HEK293 (cell line): ENCODE measurements at regions not wholly inside any gene's neighbourhood (a gene's known extent, or its start where the extent isn't known, plus 50 kb on each side); places are given as distances from the start of the nearest gene placed in this dataset.

Experiments
- CTCF ChIA-PET: fragments of 350-600 bp; formaldehyde crosslinking; extraction: SDS; loops from one replicate; lab custom pipeline; 2021; ENCODE audit warnings: antibody characterized with exemption; lab: Yijun Ruan, JAX
- POLR2A ChIA-PET: fragments of 300-600 bp; formaldehyde crosslinking; extraction: SDS; loops from one replicate; lab custom pipeline; 2020; ENCODE audit warnings: antibody characterized with exemption, inconsistent platforms; lab: Yijun Ruan, JAX
- H3K27ac ChIP-seq: fragments of 200-500 bp; sonication (Bioruptor generic); 2 replicates; pipeline ENCODE4 v1.5.1; 2014; ENCODE audit warnings: low read depth, low read length, control low read depth, inconsistent platforms; ENCODE audit errors: extremely low read depth
- H3K36me3 ChIP-seq, 2 experiments: fragments of 200-500 bp in 1 of 2; sonication (Bioruptor generic) in 1 of 2; 1 replicate in 1 of 2; 2 replicates in 1 of 2; pipeline ENCODE4 v1.5.1; 2014 to 2017; ENCODE audit warnings: inconsistent platforms in 2 of 2, low read length in 2 of 2; ENCODE audit not compliant: control insufficient read depth in 2 of 2, insufficient read depth in 1 of 2
- H3K4me1 ChIP-seq: fragments of 200-500 bp; sonication (Bioruptor generic); 2 replicates; pipeline ENCODE4 v1.5.1; 2014; ENCODE audit warnings: mild to moderate bottlenecking, low read length, inconsistent platforms; ENCODE audit not compliant: control insufficient read depth, insufficient read depth
- H3K4me3 ChIP-seq: 2 replicates; pipeline ENCODE4 v1.5.1; 2011; ENCODE audit warnings: low read depth, mild to moderate bottlenecking, control low read depth, low read length, moderate library complexity
- H3K9me3 ChIP-seq: fragments of 200-500 bp; sonication (Bioruptor generic); 2 replicates; pipeline ENCODE4 v1.5.1; 2014; ENCODE audit warnings: low read depth, low read length, inconsistent platforms; ENCODE audit not compliant: control insufficient read depth, insufficient read depth
- ATF2 ChIP-seq: fragments of 450-650 bp; formaldehyde crosslinking; IDR thresholded peaks from 2 replicates; pipeline ENCODE4 v1.5.1; 2016; ENCODE audit warnings: missing biosample characterization, missing genetic modification characterization, low read depth
- EGR2 ChIP-seq: fragments of 450-650 bp; formaldehyde crosslinking; IDR thresholded peaks from 2 replicates; pipeline ENCODE4 v1.5.1; 2016; ENCODE audit warnings: low read depth, missing biosample characterization, missing genetic modification characterization
- INSM2 ChIP-seq: fragments of 450-650 bp; formaldehyde crosslinking; IDR thresholded peaks from 2 replicates; pipeline ENCODE4 v1.5.1; 2016; ENCODE audit warnings: missing biosample characterization, missing genetic modification characterization
- KLF8 ChIP-seq: fragments of 450-650 bp; formaldehyde crosslinking; IDR thresholded peaks from 2 replicates; pipeline ENCODE4 v1.5.1; 2016; ENCODE audit warnings: missing biosample characterization, missing genetic modification characterization
- KLF9 ChIP-seq: fragments of 450-650 bp; formaldehyde crosslinking; IDR thresholded peaks from 2 replicates; pipeline ENCODE4 v1.5.1; 2016; ENCODE audit warnings: missing biosample characterization, missing genetic modification characterization, low read depth
- REPIN1 ChIP-seq: fragments of 450-650 bp; formaldehyde crosslinking; IDR thresholded peaks from 2 replicates; pipeline ENCODE4 v1.5.1; 2017; ENCODE audit warnings: missing biosample characterization, missing genetic modification characterization, low read depth
- REST ChIP-seq: fragments of 450-650 bp; formaldehyde crosslinking; IDR thresholded peaks from 2 replicates; pipeline ENCODE4 v1.5.1; 2016; ENCODE audit warnings: missing biosample characterization, missing genetic modification characterization
- SP2 ChIP-seq: fragments of 450-650 bp; formaldehyde crosslinking; IDR thresholded peaks from 2 replicates; pipeline ENCODE4 v1.5.1; 2016; ENCODE audit warnings: missing biosample characterization, missing genetic modification characterization
- ZNF19 ChIP-seq: fragments of 450-650 bp; formaldehyde crosslinking; IDR thresholded peaks from 2 replicates; pipeline ENCODE4; 2016; ENCODE audit warnings: missing biosample characterization, missing genetic modification characterization, low read depth
- ZNF23 ChIP-seq: fragments of 450-650 bp; formaldehyde crosslinking; IDR thresholded peaks from 2 replicates; pipeline ENCODE4 v1.5.1; 2016; ENCODE audit warnings: missing biosample characterization, missing genetic modification characterization, borderline replicate concordance
- ZNF302 ChIP-seq: fragments of 450-650 bp; formaldehyde crosslinking; IDR thresholded peaks from 2 replicates; pipeline ENCODE4 v1.5.1; 2016; ENCODE audit warnings: missing biosample characterization, missing genetic modification characterization, low read depth
- ZNF394 ChIP-seq: fragments of 450-650 bp; formaldehyde crosslinking; IDR thresholded peaks from 2 replicates; pipeline ENCODE4 v1.5.1; 2016; ENCODE audit warnings: missing biosample characterization, missing genetic modification characterization, mild to moderate bottlenecking, moderate library complexity, borderline replicate concordance
- ZNF423 ChIP-seq: fragments of 450-650 bp; formaldehyde crosslinking; IDR thresholded peaks from 2 replicates; pipeline ENCODE4 v1.5.1; 2016; ENCODE audit warnings: missing biosample characterization, missing genetic modification characterization
- ZNF426 ChIP-seq: fragments of 450-650 bp; formaldehyde crosslinking; IDR thresholded peaks from 2 replicates; pipeline ENCODE4 v1.5.1; 2017; ENCODE audit warnings: missing biosample characterization, missing genetic modification characterization, mild to moderate bottlenecking, inconsistent platforms, moderate library complexity
- ZNF48 ChIP-seq: fragments of 450-650 bp; formaldehyde crosslinking; IDR thresholded peaks from 2 replicates; pipeline ENCODE4 v1.5.1; 2016; ENCODE audit warnings: missing biosample characterization, missing genetic modification characterization
- ZNF837 ChIP-seq: fragments of 450-650 bp; formaldehyde crosslinking; IDR thresholded peaks from 2 replicates; pipeline ENCODE4 v1.5.1; 2016; ENCODE audit warnings: missing biosample characterization, missing genetic modification characterization
- ZNF843 ChIP-seq: fragments of 450-650 bp; formaldehyde crosslinking; IDR thresholded peaks from 2 replicates; pipeline ENCODE4 v1.5.1; 2016; ENCODE audit warnings: missing biosample characterization, missing genetic modification characterization
- TF ChIP-seq, protein P1 (sequence below): fragments of 450-650 bp; formaldehyde crosslinking; conservative IDR thresholded peaks from 2 replicates; pipeline ENCODE4 v1.5.1; 2016; ENCODE audit warnings: low read depth, missing biosample characterization, missing genetic modification characterization
- TF ChIP-seq, protein P2 (sequence below): fragments of 450-650 bp; formaldehyde crosslinking; IDR thresholded peaks from 2 replicates; pipeline ENCODE4 v1.5.1; 2016; ENCODE audit warnings: missing biosample characterization, missing genetic modification characterization

- TF ChIP-seq INSM2 (tag by site-specific recombination) (no peak), SP2 (tag by site-specific recombination) (no peak), KLF9 (tag by site-specific recombination) (no peak), ZNF394 (tag by site-specific recombination) (no peak), REPIN1 (tag by site-specific recombination) (no peak), ZNF23 (tag by site-specific recombination) (no peak), ZNF843 (no peak), ZNF423 (tag by site-specific recombination) (no peak), KLF8 (no peak), ZNF837 (tag by site-specific recombination) (no peak), ZNF302 (tag by site-specific recombination) (no peak), ZNF426 (tag by site-specific recombination) (no peak)
- TF ChIP-seq, protein P1, sequence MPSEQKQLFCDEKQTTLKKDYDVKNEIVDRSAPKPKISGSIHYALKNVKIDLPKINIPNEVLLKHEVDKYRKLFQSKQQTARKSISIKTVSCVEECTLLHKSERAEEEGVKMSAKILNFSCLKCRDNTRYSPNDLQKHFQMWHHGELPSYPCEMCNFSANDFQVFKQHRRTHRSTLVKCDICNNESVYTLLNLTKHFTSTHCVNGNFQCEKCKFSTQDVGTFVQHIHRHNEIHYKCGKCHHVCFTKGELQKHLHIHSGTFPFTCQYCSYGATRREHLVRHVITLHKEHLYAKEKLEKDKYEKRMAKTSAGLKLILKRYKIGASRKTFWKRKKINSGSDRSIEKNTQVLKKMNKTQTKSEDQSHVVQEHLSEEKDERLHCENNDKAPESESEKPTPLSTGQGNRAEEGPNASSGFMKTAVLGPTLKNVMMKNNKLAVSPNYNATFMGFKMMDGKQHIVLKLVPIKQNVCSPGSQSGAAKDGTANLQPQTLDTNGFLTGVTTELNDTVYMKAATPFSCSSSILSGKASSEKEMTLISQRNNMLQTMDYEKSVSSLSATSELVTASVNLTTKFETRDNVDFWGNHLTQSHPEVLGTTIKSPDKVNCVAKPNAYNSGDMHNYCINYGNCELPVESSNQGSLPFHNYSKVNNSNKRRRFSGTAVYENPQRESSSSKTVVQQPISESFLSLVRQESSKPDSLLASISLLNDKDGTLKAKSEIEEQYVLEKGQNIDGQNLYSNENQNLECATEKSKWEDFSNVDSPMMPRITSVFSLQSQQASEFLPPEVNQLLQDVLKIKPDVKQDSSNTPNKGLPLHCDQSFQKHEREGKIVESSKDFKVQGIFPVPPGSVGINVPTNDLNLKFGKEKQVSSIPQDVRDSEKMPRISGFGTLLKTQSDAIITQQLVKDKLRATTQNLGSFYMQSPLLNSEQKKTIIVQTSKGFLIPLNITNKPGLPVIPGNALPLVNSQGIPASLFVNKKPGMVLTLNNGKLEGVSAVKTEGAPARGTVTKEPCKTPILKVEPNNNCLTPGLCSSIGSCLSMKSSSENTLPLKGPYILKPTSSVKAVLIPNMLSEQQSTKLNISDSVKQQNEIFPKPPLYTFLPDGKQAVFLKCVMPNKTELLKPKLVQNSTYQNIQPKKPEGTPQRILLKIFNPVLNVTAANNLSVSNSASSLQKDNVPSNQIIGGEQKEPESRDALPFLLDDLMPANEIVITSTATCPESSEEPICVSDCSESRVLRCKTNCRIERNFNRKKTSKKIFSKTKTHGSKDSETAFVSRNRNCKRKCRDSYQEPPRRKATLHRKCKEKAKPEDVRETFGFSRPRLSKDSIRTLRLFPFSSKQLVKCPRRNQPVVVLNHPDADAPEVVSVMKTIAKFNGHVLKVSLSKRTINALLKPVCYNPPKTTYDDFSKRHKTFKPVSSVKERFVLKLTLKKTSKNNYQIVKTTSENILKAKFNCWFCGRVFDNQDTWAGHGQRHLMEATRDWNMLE (tag by site-specific recombination): no peak
Measured at GRCh38 chr14:59038746-59039145, 149.7 kb upstream of the DAAM1 start (continued).

DNA sequence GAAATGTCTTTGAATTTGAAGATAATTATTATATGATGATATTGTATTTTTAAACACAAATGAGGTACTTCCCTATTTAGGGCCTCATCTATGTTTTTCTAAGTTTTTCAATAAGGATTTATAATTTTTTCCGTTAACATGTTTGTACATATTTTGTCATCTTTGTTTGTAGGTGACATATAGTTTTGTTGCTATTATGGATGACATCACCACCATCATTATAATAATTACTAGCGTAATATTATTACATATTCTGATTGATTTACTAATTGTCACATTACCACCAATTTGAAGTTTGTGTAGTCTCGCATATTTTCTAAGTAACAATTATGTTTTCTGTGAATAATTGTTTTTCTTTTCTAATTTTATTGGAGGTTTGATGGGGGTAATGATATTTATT, 147.2 kb upstream of the DAAM1 start:
- ChIA-PET CTCF (no interaction called here), POLR2A (interaction anchor here (0.6 kb wide), 1 partner anchor 235 kb away, joined by 3 read pairs; no protein-coding TSS in a partner anchor)
- TF ChIP-seq ATF2 (tag by site-specific recombination) (peak; percentile 81), ZNF48 (tag by site-specific recombination) (no peak)
- Histone ChIP-seq H3K4me3 (no peak overlapping the region), H3K9me3 (no peaks in the 10 kb centered on the region), H3K4me1 (no peaks in the 10 kb centered on the region), H3K27ac (no peak overlapping the region), H3K36me3 (no peaks in the 10 kb centered on the region)

- Histone ChIP-seq H3K27ac (no peak overlapping the region), H3K9me3 (no peaks in the 10 kb centered on the region), H3K4me1 (no peaks in the 10 kb centered on the region), H3K36me3 (no peaks in the 10 kb centered on the region), H3K4me3 (no peak overlapping the region)
- POLR2A ChIA-PET: no interaction called here
- CTCF ChIA-PET: interaction anchor here (1.6 kb wide), 1 partner anchor 11 kb away, joined by 5 read pairs; no protein-coding TSS in a partner anchor
- no peak for TF ChIP-seq REST
- TF ChIP-seq EGR2 (tag by site-specific recombination): no peak
- TF ChIP-seq, protein P2, sequence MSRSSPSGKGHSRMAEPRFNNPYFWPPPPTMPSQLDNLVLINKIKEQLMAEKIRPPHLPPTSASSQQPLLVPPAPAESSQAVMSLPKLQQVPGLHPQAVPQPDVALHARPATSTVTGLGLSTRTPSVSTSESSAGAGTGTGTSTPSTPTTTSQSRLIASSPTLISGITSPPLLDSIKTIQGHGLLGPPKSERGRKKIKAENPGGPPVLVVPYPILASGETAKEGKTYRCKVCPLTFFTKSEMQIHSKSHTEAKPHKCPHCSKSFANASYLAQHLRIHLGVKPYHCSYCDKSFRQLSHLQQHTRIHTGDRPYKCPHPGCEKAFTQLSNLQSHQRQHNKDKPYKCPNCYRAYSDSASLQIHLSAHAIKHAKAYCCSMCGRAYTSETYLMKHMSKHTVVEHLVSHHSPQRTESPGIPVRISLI: no peak
- no peak for TF ChIP-seq ZNF19 (tag by site-specific recombination)
- TF ChIP-seq REPIN1 (tag by site-specific recombination): no peak
Measured at GRCh38 chr14:59044707-59045106, 143.8 kb upstream of the DAAM1 start.
